DOHH2 (cell line): ENCODE measurements at regions not wholly inside any gene's neighbourhood (a gene's known extent, or its start where the extent isn't known, plus 50 kb on each side); places are given as distances from the start of the nearest gene placed in this dataset.
A peak's percentile ranks its signal among the peaks of the same experiment; 100 is the strongest.
"Not testable (repeated sequence)": the region's sequence is repeated elsewhere in the genome, so short reads cannot be mapped to it uniquely, and the experiment has no call there.

Source experiments
- CTCF ChIP-seq: fragments of 200-600 bp; sonication (generic); IDR thresholded peaks from one replicate; pipeline ENCODE4 v1.5.1; 2014; ENCODE audit warnings: antibody characterized with exemption, mild to moderate bottlenecking, low read depth, low read length; ENCODE audit not compliant: poor library complexity, severe bottlenecking
- EZH2phosphoT487 ChIP-seq: fragments of 200-600 bp; sonication (generic); IDR thresholded peaks from 2 replicates; pipeline ENCODE4 v1.6.1; 2017; ENCODE audit warnings: borderline replicate concordance, mild to moderate bottlenecking, antibody characterized with exemption, low read length, moderate library complexity, mixed read lengths

DNA sequence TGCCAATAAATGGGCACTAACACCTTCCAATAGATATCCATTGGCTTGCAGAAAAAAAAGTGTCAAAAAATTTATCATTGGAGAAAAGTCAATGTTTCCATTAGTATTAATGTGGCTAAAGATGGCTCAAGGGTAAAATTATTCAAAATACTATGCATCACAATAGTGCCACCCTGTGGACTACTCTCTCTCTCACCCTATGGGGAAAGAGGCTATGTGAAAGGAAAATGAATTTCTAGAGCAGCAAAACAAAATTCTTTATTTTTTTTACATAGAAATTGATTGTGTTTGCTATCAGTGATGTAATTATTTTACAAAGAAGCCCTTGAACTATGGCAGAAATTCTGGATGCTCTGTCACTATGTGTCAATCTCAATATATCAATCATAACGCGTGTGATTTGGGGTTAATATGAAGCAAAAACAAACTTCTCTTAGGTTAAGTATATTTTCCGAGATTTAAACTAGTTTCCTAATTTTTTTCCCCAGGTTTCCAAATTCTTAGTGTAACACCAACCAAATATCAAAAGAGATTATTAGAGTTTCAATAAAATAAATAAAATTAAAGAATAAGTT, 193.9 kb downstream of the USP22 start:
- peak; percentile 27 for TF ChIP-seq CTCF
- TF ChIP-seq EZH2phosphoT487 = not testable (repeated sequence)
